ENCODE measurements at regions not wholly inside any gene's neighbourhood (a gene's known extent, or its start where the extent isn't known, plus 50 kb on each side); places are given as distances from the start of the nearest gene placed in this dataset.

DNA sequence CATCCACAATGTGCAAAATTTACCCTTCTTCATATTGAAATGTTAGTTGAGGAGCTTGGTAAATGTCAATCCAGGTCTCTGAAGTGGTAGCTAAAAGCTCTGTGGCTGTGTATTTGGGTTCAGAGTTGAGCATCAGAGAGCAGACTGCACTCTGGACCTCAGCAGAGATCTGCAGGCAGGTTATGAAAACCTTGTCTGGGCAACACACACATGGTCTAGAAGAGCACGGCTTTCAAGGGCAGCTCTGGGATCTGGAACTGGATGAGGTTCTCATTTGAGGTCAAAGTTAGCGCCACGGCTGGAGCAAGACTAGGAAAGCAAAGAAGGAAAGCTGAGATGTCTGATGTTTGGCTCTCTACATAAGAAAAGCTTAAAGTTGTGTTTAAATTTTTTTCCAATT is 243.0 kb downstream of the SH3BP4 start:
- H3K27ac ChIP-seq, result no peak overlapping the region
- H3K9me3 ChIP-seq, result no peaks in the 10 kb centered on the region
- intact Hi-C loops (cut with DNase I), result no loop called here
- no peaks in the 10 kb centered on the region for H3K4me1 ChIP-seq
- no peak overlapping the region for H3K4me3 ChIP-seq
- DNase-seq, result no peak
- TF ChIP-seq POLR2AphosphoS5 (IDR thresholded peaks at IDR 0.05) (no peak), EP300 (IDR thresholded peaks at IDR 0.05) (no peak), POLR2A (IDR thresholded peaks at IDR 0.05) (no peak)
- TF ChIP-seq, protein P1, sequence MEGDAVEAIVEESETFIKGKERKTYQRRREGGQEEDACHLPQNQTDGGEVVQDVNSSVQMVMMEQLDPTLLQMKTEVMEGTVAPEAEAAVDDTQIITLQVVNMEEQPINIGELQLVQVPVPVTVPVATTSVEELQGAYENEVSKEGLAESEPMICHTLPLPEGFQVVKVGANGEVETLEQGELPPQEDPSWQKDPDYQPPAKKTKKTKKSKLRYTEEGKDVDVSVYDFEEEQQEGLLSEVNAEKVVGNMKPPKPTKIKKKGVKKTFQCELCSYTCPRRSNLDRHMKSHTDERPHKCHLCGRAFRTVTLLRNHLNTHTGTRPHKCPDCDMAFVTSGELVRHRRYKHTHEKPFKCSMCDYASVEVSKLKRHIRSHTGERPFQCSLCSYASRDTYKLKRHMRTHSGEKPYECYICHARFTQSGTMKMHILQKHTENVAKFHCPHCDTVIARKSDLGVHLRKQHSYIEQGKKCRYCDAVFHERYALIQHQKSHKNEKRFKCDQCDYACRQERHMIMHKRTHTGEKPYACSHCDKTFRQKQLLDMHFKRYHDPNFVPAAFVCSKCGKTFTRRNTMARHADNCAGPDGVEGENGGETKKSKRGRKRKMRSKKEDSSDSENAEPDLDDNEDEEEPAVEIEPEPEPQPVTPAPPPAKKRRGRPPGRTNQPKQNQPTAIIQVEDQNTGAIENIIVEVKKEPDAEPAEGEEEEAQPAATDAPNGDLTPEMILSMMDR (IDR thresholded peaks at IDR 0.05), result no peak
- H3K36me3 ChIP-seq, result no peaks in the 10 kb centered on the region
- 66 to 91% methylated on average over 3 of the region's 3 CpGs for WGBS, 2 donors
- no peaks in the 10 kb centered on the region for H3K27me3 ChIP-seq

DNA sequence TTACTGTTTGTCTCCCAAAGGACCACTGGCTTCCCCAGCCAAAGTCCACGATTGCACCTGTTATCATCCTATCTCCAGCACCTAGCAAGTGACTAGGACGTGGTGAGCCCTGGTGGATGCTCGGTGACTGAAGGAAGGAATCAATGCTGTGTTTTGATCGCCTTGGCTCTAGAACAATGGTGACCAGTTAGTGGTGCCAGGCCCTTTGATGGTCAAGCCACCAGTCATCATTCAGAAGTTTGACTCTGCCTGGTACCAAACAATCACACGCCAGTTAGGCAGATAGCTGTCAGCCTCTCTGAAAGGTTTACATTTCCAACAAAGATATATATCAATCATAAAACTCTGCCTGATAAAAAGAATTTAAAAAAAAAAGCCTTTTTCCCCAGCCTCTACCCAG is 244.1 kb downstream of the SH3BP4 start:
- Histone ChIP-seq H3K27ac (no peak overlapping the region), H3K36me3 (no peaks in the 10 kb centered on the region), H3K4me3 (no peak overlapping the region), H3K27me3 (no peaks in the 10 kb centered on the region), H3K4me1 (no peaks in the 10 kb centered on the region), H3K9me3 (no peaks in the 10 kb centered on the region)
- intact Hi-C loops (cut with DNase I), result no loop called here
- DNase-seq, result no peak
- TF ChIP-seq EP300 (IDR thresholded peaks at IDR 0.05) (no peak), POLR2A (IDR thresholded peaks at IDR 0.05) (no peak), POLR2AphosphoS5 (IDR thresholded peaks at IDR 0.05) (no peak)
- TF ChIP-seq, protein P1 (IDR thresholded peaks at IDR 0.05), result no peak
- 90 to 91% methylated on average over 5 of the region's 5 CpGs for WGBS, 2 donors

DNA sequence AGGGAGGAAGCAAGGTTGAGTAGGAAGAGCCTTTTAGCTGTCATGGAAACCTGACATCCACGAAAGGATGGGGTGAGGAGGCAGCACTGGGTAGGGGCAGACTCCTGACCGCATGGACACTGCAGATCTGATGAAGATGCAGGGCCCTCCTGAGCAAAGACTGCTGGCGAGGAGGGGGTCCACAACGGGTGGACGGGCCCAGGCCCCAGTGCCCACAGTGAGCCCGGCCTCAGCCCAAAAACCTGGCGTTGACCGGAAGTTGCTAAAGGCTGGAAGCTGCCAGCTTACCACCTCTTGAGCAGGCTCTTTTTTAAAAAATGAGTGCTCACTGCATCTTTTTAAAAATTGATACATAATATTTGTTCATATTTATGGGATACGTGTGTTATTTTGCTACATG is 247.3 kb downstream of the SH3BP4 start:
- H3K9me3 ChIP-seq, result no peaks in the 10 kb centered on the region
- no peak overlapping the region for H3K27ac ChIP-seq
- H3K4me3 ChIP-seq, result no peak overlapping the region
- DNase-seq, result no peak
- H3K36me3 ChIP-seq, result no peaks in the 10 kb centered on the region
- WGBS, 2 donors, result 91 to 94% methylated on average over 9 of the region's 9 CpGs
- intact Hi-C loops (cut with DNase I), result no loop called here
- no peak for TF ChIP-seq POLR2A (IDR thresholded peaks at IDR 0.05)
- TF ChIP-seq POLR2AphosphoS5 (IDR thresholded peaks at IDR 0.05), result no peak
- no peak for TF ChIP-seq EP300 (IDR thresholded peaks at IDR 0.05)
- TF ChIP-seq, protein P1 (IDR thresholded peaks at IDR 0.05), result no peak
- no peaks in the 10 kb centered on the region for H3K4me1 ChIP-seq
- no peaks in the 10 kb centered on the region for H3K27me3 ChIP-seq

DNA sequence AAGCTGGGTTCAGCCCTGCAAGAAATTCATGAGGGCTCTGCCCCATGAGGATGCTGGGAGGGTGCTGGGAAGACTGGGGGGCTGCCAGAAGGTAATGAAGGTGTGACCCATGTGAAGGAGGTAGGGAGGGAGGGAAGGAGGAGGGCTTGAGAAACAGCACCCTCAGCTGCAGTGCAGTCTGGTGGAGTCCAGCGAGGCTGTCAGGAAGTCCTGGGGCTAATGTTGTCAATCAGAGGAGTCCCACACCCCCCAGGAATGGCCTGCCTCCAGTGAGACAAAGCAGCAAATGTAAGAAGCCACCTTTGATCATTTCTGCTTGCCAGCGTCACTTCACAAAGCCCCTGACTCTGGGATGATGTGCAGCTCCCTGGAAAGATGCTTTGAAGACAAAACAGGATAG is 248.4 kb downstream of the SH3BP4 start:
- 63 to 79% methylated on average over 2 of the region's 2 CpGs for WGBS, 2 donors
- TF ChIP-seq POLR2A (IDR thresholded peaks at IDR 0.05) (no peak), EP300 (IDR thresholded peaks at IDR 0.05) (no peak), POLR2AphosphoS5 (IDR thresholded peaks at IDR 0.05) (no peak)
- TF ChIP-seq, protein P1 (IDR thresholded peaks at IDR 0.05), result no peak
- Histone ChIP-seq H3K36me3 (no peaks in the 10 kb centered on the region), H3K4me1 (no peaks in the 10 kb centered on the region), H3K9me3 (no peaks in the 10 kb centered on the region), H3K27ac (no peak overlapping the region), H3K27me3 (no peaks in the 10 kb centered on the region), H3K4me3 (no peak overlapping the region)
- no peak for DNase-seq
- intact Hi-C loops (cut with DNase I), result no loop called here

DNA sequence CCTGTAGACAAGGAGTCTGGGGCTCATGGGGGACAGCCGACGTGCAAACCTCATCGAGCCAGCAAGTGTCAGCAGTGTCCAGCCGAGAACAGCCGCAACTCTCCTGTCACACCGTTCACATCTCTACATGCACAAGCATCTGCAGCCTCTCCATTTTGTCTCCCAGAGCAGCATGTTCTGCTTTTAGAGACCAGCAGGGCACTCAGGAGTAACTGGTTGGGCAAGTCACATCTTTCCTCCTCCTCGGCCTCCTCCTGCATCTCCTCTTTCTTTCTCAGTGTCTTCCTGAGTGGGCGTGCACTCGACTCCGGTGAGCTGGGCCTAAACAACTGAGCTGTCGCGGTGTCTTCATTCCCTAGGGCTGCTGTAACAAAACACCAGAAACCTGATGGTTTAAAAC is 249.9 kb downstream of the SH3BP4 start:
- Histone ChIP-seq H3K4me3 (no peak overlapping the region), H3K36me3 (no peaks in the 10 kb centered on the region), H3K4me1 (no peaks in the 10 kb centered on the region), H3K9me3 (no peaks in the 10 kb centered on the region), H3K27me3 (peaks cover 0 to under 1% (median 0%) of the 10 kb centered on the region in 3 donors), H3K27ac (no peak overlapping the region)
- TF ChIP-seq POLR2AphosphoS5 (IDR thresholded peaks at IDR 0.05) (no peak), POLR2A (IDR thresholded peaks at IDR 0.05) (no peak)
- intact Hi-C loops (cut with DNase I), result no loop called here
- WGBS, 2 donors, result 87 to 92% methylated on average over 12 of the region's 12 CpGs
- DNase-seq, result no peak

Data from sigmoid colon (tissue), 6 donors.